ENCODE measurements at regions not wholly inside any gene's neighbourhood (a gene's known extent, or its start where the extent isn't known, plus 50 kb on each side); places are given as distances from the start of the nearest gene placed in this dataset.
A peak's percentile ranks its signal among the peaks of the same experiment; 100 is the strongest.

GRCh38 chr18:77833807-77834206 is 584.2 kb downstream of the GALR1 start:
- no peak for DNase-seq (ENCODE audit: low read depth in 2 of 2)

- DNase-seq (ENCODE audit: low read depth in 2 of 2) = no peak
Observed at GRCh38 chr18:77851802-77852201, 602.2 kb downstream of the GALR1 start.

- no peak for DNase-seq (ENCODE audit: low read depth in 2 of 2)
Observed at GRCh38 chr18:77853859-77854258, 604.2 kb downstream of the GALR1 start.

GRCh38 chr18:77857678-77858655 is 608.3 kb downstream of the GALR1 start:
- no peak for DNase-seq (ENCODE audit: low read depth in 2 of 2)

GRCh38 chr18:77859634-77860033 is 610.0 kb downstream of the GALR1 start:
- DNase-seq (ENCODE audit: low read depth in 2 of 2) = no peak

GRCh38 chr18:77862066-77862757 is 612.6 kb downstream of the GALR1 start:
- no peak for DNase-seq (ENCODE audit: low read depth in 2 of 2)

- no peak for DNase-seq (ENCODE audit: low read depth in 2 of 2)
Observed at GRCh38 chr18:77865853-77866252, 616.2 kb downstream of the GALR1 start.

GRCh38 chr18:77866351-77866750 is 616.7 kb downstream of the GALR1 start:
- DNase-seq (ENCODE audit: low read depth in 2 of 2) = no peak

- no peak for DNase-seq (ENCODE audit: low read depth in 2 of 2)
Observed at GRCh38 chr18:77870199-77870598, 620.6 kb downstream of the GALR1 start.

- DNase-seq (ENCODE audit: low read depth in 2 of 2) = no peak
Observed at GRCh38 chr18:77870894-77871293, 621.2 kb downstream of the GALR1 start.

GRCh38 chr18:77872166-77872565 is 622.5 kb downstream of the GALR1 start:
- no peak for DNase-seq (ENCODE audit: low read depth in 2 of 2)

- no peak for DNase-seq (ENCODE audit: low read depth in 2 of 2)
Observed at GRCh38 chr18:77876319-77876865, 626.7 kb downstream of the GALR1 start.

- DNase-seq (ENCODE audit: low read depth in 2 of 2) = no peak
Observed at GRCh38 chr18:77879829-77880228, 630.2 kb downstream of the GALR1 start.

GRCh38 chr18:77884454-77884853 is 634.8 kb downstream of the GALR1 start:
- DNase-seq (ENCODE audit: low read depth in 2 of 2) = no peak

- DNase-seq (ENCODE audit: low read depth in 2 of 2) = no peak
Observed at GRCh38 chr18:77894060-77894459, 644.4 kb downstream of the GALR1 start.

GRCh38 chr18:77895250-77895649 is 645.6 kb downstream of the GALR1 start:
- no peak for DNase-seq (ENCODE audit: low read depth in 2 of 2)

GRCh38 chr18:77896586-77897252 is 647.1 kb downstream of the GALR1 start:
- DNase-seq (ENCODE audit: low read depth in 2 of 2) = no peak

GRCh38 chr18:77897606-77898005 is 648.0 kb downstream of the GALR1 start:
- DNase-seq (ENCODE audit: low read depth in 2 of 2) = no peak

- DNase-seq (ENCODE audit: low read depth in 2 of 2) = peak in 1 of 2 donors; percentile 33
Observed at GRCh38 chr18:77899972-77900754, 650.5 kb downstream of the GALR1 start.

GRCh38 chr18:77905011-77905410 is 655.4 kb downstream of the GALR1 start:
- no peak for DNase-seq (ENCODE audit: low read depth in 2 of 2)

- DNase-seq (ENCODE audit: low read depth in 2 of 2) = no peak
Observed at GRCh38 chr18:77905449-77906055, 655.9 kb downstream of the GALR1 start.

Data from stimulated activated CD8-positive, alpha-beta memory T cell treated with anti-CD3 and anti-CD28 coated beads, Interleukin-7, amount 100 ng/mL, for 4 hours (primary cell).